ENCODE measurements at regions not wholly inside any gene's neighbourhood (a gene's known extent, or its start where the extent isn't known, plus 50 kb on each side); places are given as distances from the start of the nearest gene placed in this dataset.

GRCh38 chr6:100269189-100269588 is 195.5 kb downstream of the SIM1 start:
- Histone ChIP-seq H3K27ac (no peak overlapping the region), H3K4me3 (no peak overlapping the region)
- TF ChIP-seq CTCF (IDR thresholded peaks at IDR 0.05), result no peak
- DNase-seq (ENCODE audit: low spot score), result no peak

- DNase-seq (ENCODE audit: low spot score), result no peak
- TF ChIP-seq CTCF (IDR thresholded peaks at IDR 0.05), result no peak
- no peak overlapping the region for H3K4me3 ChIP-seq
- no peak overlapping the region for H3K27ac ChIP-seq
Observed at GRCh38 chr6:100268326-100268725, 196.4 kb downstream of the SIM1 start.

- Histone ChIP-seq H3K4me3 (no peak overlapping the region), H3K27ac (no peak overlapping the region)
- no peak for DNase-seq (ENCODE audit: low spot score)
- TF ChIP-seq CTCF (IDR thresholded peaks at IDR 0.05), result no peak
Observed at GRCh38 chr6:100267721-100268123, 197.0 kb downstream of the SIM1 start.

GRCh38 chr6:100266494-100267401 is 198.0 kb downstream of the SIM1 start:
- DNase-seq (ENCODE audit: low spot score), result no peak

GRCh38 chr6:100262086-100262485 is 202.6 kb downstream of the SIM1 start:
- no peak for DNase-seq (ENCODE audit: low spot score)
- H3K27ac ChIP-seq, result no peak overlapping the region
- TF ChIP-seq CTCF (IDR thresholded peaks at IDR 0.05), result no peak
- no peak overlapping the region for H3K4me3 ChIP-seq

More at GRCh38 chr6:100266494-100267401, 198.0 kb downstream of the SIM1 start:
- no peak for TF ChIP-seq CTCF (IDR thresholded peaks at IDR 0.05)
- Histone ChIP-seq H3K4me3 (no peak overlapping the region), H3K27ac (no peak overlapping the region)

- DNase-seq (ENCODE audit: low spot score), result no peak
- H3K4me3 ChIP-seq, result no peak overlapping the region
- no peak overlapping the region for H3K27ac ChIP-seq
- no peak for TF ChIP-seq CTCF (IDR thresholded peaks at IDR 0.05)
Observed at GRCh38 chr6:100261486-100261885, 203.2 kb downstream of the SIM1 start.

- H3K27ac ChIP-seq, result no peak overlapping the region
- DNase-seq (ENCODE audit: low spot score), result no peak
- TF ChIP-seq CTCF (IDR thresholded peaks at IDR 0.05), result no peak
- no peak overlapping the region for H3K4me3 ChIP-seq
Observed at GRCh38 chr6:100260584-100260983, 204.1 kb downstream of the SIM1 start.

Measured in coronary artery (tissue), 2 donors.